ENCODE measurements at regions not wholly inside any gene's neighbourhood (a gene's known extent, or its start where the extent isn't known, plus 50 kb on each side); places are given as distances from the start of the nearest gene placed in this dataset.

DNA sequence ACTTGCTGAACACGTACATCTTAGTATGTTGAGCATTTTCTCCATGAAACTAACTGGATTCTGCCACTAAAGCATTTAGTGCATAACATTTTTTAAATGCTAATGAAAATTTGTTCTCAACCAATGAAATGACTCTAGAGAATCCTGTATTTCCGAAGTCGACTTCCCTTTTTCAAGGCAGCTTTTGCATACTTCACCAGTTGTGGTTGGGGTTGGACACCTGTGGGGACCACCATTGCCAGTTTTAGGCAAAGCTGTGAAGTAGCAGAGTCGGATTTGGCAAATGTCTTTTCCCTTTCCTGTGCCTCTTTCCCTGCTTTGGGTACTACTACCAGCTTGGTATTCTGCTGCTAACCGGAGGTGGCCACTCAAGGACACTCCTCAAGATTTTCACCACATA, 349.2 kb downstream of the BCAT1 start (continued):
- TF ChIP-seq SAFB (IDR thresholded peaks at IDR 0.05; ENCODE audit: borderline replicate concordance, low read depth, low read length) = no peak

- H3K4me1 ChIP-seq (replicated peaks in 1 of 2; ENCODE audit: control insufficient read depth in 2 of 2, insufficient read depth in 2 of 2, low read length in 2 of 2) = no peaks in the 10 kb centered on the region
- no peaks in the 10 kb centered on the region for H4K20me1 ChIP-seq (replicated peaks; ENCODE audit: control insufficient read depth, insufficient read depth, low read length)
- H3K27me3 ChIP-seq (ENCODE audit: control insufficient read depth in 2 of 2, insufficient read depth in 2 of 2, low read length in 2 of 2) = no peaks in the 10 kb centered on the region
- in situ Hi-C loops (cut with MboI) = loop anchor here (10.0 kb wide), 1 partner anchor 177 kb away; no protein-coding TSS in a partner anchor
- no peaks in the 10 kb centered on the region for H3K9me1 ChIP-seq (ENCODE audit: control insufficient read depth, insufficient read depth, low read length)
- no peak overlapping the region for H3K27ac ChIP-seq (ENCODE audit: extremely low read depth, low read depth, low read length)
- FAIRE-seq (no peak), ATAC-seq (no peak), DNase-seq (ENCODE audit: extremely low read depth in 1 of 4, low spot score in 3 of 4) (no peak)
- no peak overlapping the region for H3K9ac ChIP-seq (ENCODE audit: insufficient read depth in 1 of 2, low read depth in 2 of 2, low read length in 2 of 2)
- no peak overlapping the region for H3K4me2 ChIP-seq (ENCODE audit: insufficient read depth, low read length)
- no peak overlapping the region for H2AFZ ChIP-seq (ENCODE audit: low read depth, low read length)
- H3K9me3 ChIP-seq (replicated peaks; ENCODE audit: control insufficient read depth, insufficient read depth, low read depth, low read length) = no peaks in the 10 kb centered on the region
- H3K79me2 ChIP-seq (ENCODE audit: control insufficient read depth, insufficient read depth, low read length) = no peaks in the 10 kb centered on the region
- no TSS peak for BruUV-seq (replicated peaks)
- ChIA-PET CTCF (ENCODE audit: low intra/inter-chr PET ratio) (interaction anchor here (1.0 kb wide), 1 partner anchor 180 kb away, joined by 3 read pairs; no protein-coding TSS in a partner anchor), POLR2A (no interaction called here)
- TF ChIP-seq TAF1 (IDR thresholded peaks at IDR 0.05; ENCODE audit: control insufficient read depth, extremely low read depth, insufficient read depth, low read length, severe bottlenecking) = no peak
- 21% methylated on average over 3 of the region's 3 CpGs for WGBS (ENCODE audit: insufficient coverage, low coverage, missing lambda C conversion rate)
- H3K36me3 ChIP-seq (ENCODE audit: control insufficient read depth, insufficient read depth, low read length) = no peaks in the 10 kb centered on the region
- intact Hi-C loops (cut with micrococcal nuclease) = loop anchor here (5.0 kb wide), 1 partner anchor 585 kb away; no protein-coding TSS in a partner anchor
- no peak overlapping the region for H3K4me3 ChIP-seq
These were observed 351.3 kb downstream of the BCAT1 start for GRCh38 chr12:24597580-24597979.

DNA sequence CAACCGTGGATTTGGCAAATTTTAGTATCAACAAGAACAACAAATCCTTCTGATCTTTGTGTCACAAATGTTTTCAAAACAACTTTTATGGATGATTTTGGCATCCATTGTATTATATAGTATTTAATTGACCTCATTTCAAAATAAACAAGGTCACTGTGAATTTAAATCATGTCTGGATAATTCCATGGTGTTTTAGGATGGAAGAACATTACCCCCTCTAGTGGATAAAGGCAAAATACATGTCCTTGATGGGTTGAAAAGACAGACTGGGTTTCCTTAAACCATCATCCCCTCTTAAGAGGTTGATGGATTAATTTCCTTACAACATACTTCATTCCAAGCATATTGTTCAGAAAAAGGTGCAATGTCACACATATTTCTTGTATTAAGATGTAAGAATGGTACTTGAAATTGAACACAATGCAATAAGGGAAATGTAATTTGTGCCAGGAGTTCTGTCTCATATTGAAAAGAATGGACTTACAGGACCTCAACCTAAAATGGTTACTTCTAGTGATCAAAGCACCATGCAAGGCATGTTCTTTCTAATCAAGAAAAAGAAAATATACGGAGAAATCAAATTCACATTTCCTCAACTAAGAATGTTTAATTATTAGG, 352.0 kb downstream of the BCAT1 start:
- CTCF ChIA-PET (ENCODE audit: low intra/inter-chr PET ratio) = interaction anchor here (0.6 to 1.0 kb wide), 2 partner anchors 11 to 181 kb away, joined by 3 read pairs; no protein-coding TSS in a partner anchor
- H3K27ac ChIP-seq (ENCODE audit: extremely low read depth, low read depth, low read length) = no peak overlapping the region
- TF ChIP-seq, protein P1, sequence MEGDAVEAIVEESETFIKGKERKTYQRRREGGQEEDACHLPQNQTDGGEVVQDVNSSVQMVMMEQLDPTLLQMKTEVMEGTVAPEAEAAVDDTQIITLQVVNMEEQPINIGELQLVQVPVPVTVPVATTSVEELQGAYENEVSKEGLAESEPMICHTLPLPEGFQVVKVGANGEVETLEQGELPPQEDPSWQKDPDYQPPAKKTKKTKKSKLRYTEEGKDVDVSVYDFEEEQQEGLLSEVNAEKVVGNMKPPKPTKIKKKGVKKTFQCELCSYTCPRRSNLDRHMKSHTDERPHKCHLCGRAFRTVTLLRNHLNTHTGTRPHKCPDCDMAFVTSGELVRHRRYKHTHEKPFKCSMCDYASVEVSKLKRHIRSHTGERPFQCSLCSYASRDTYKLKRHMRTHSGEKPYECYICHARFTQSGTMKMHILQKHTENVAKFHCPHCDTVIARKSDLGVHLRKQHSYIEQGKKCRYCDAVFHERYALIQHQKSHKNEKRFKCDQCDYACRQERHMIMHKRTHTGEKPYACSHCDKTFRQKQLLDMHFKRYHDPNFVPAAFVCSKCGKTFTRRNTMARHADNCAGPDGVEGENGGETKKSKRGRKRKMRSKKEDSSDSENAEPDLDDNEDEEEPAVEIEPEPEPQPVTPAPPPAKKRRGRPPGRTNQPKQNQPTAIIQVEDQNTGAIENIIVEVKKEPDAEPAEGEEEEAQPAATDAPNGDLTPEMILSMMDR (IDR thresholded peaks at IDR 0.05 in 2 of 3, conservative IDR thresholded peaks at IDR 0.05 in 1 of 3; ENCODE audit: insufficient read depth in 2 of 3, low read depth in 1 of 3, low read length in 3 of 3) = peak; percentile 37 to 59 (median 46); a peak in 5 of 6 replicates
- TF ChIP-seq, protein P2, sequence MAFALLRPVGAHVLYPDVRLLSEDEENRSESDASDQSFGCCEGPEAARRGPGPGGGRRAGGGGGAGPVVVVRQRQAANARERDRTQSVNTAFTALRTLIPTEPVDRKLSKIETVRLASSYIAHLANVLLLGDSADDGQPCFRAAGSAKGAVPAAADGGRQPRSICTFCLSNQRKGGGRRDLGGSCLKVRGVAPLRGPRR (CRISPR knock-in tag; IDR thresholded peaks at IDR 0.05) = no peak
- TF ChIP-seq DEAF1 (CRISPR knock-in tag; IDR thresholded peaks at IDR 0.05) (0 out of 2 replicates have a peak, but pooled peaks have one; percentile 6), NR2F6 (CRISPR knock-in tag; IDR thresholded peaks at IDR 0.05) (no peak), ZNF140 (CRISPR knock-in tag; IDR thresholded peaks at IDR 0.05) (no peak)

More for the DNA sequence above, 352.0 kb downstream of the BCAT1 start:
- H3K36me3 ChIP-seq (ENCODE audit: control insufficient read depth, insufficient read depth, low read length) = no peaks in the 10 kb centered on the region
- intact Hi-C loops (cut with micrococcal nuclease) = loop anchor here (5.0 kb wide), 1 partner anchor 585 kb away; no protein-coding TSS in a partner anchor
- BruUV-seq (replicated peaks) = no TSS peak
- POLR2A ChIA-PET = no interaction called here
- H3K79me2 ChIP-seq (ENCODE audit: control insufficient read depth, insufficient read depth, low read length) = no peaks in the 10 kb centered on the region
- H3K27me3 ChIP-seq (ENCODE audit: control insufficient read depth in 2 of 2, insufficient read depth in 2 of 2, low read length in 2 of 2) = no peaks in the 10 kb centered on the region
- no peak overlapping the region for H3K9ac ChIP-seq (ENCODE audit: insufficient read depth in 1 of 2, low read depth in 2 of 2, low read length in 2 of 2)
- no peaks in the 10 kb centered on the region for H3K4me1 ChIP-seq (replicated peaks in 1 of 2; ENCODE audit: control insufficient read depth in 2 of 2, insufficient read depth in 2 of 2, low read length in 2 of 2)
- H3K9me3 ChIP-seq (replicated peaks; ENCODE audit: control insufficient read depth, insufficient read depth, low read depth, low read length) = no peaks in the 10 kb centered on the region
- H3K4me3 ChIP-seq = no peak overlapping the region
- H2AFZ ChIP-seq (ENCODE audit: low read depth, low read length) = no peak overlapping the region
- H3K4me2 ChIP-seq (ENCODE audit: insufficient read depth, low read length) = no peak overlapping the region
- in situ Hi-C loops (cut with MboI) = loop anchor here (10.0 kb wide), 1 partner anchor 178 kb away; no protein-coding TSS in a partner anchor
- H4K20me1 ChIP-seq (replicated peaks; ENCODE audit: control insufficient read depth, insufficient read depth, low read length) = no peaks in the 10 kb centered on the region
- DNase-seq (ENCODE audit: extremely low read depth in 1 of 4, low spot score in 3 of 4) (peak; percentile 13 to 39 (median 20)), ATAC-seq (peak; percentile 57; the same call in 1 of the 3 replicates), FAIRE-seq (no peak)
- WGBS (ENCODE audit: insufficient coverage, low coverage, missing lambda C conversion rate) = 3% methylated on average over 2 of the region's 2 CpGs
- no peaks in the 10 kb centered on the region for H3K9me1 ChIP-seq (ENCODE audit: control insufficient read depth, insufficient read depth, low read length)
